WTC11 (cell line): ENCODE measurements at regions not wholly inside any gene's neighbourhood (a gene's known extent, or its start where the extent isn't known, plus 50 kb on each side); places are given as distances from the start of the nearest gene placed in this dataset.

Experiments used
- ATAC-seq: fragments of 200-7000 bp; cut with Tn5 transposase; 2 replicates; pipeline ENCODE4 v1.10.0; 2021; ENCODE audit warnings: mild to moderate bottlenecking, moderate library complexity
- CTCF ChIA-PET: fragments of 300-600 bp; sonication (Branson Sonifier 250); formaldehyde crosslinking; loops from one replicate; lab custom pipeline; 2021; ENCODE audit warnings: antibody characterized with exemption; lab: Charles Lee
- POLR2A ChIA-PET: fragments of 350-600 bp; sonication (Branson Sonifier 250); formaldehyde crosslinking; loops from one replicate; lab custom pipeline; 2021; ENCODE audit warnings: antibody characterized with exemption; lab: Charles Lee
- DNase-seq: peaks from one replicate; pipeline ENCODE4 v3.0.0; 2021; ENCODE audit warnings: low spot score
- H3K27ac Mint-ChIP-seq: 2 replicates; pipeline ENCODE4 v1.8.0; 2021; ENCODE audit warnings: mixed read lengths
- H3K27me3 Mint-ChIP-seq: 2 replicates; pipeline ENCODE4 v1.8.0; 2021; ENCODE audit warnings: low read depth, mild to moderate bottlenecking, moderate library complexity, mixed read lengths
- H3K36me3 Mint-ChIP-seq: 2 replicates; pipeline ENCODE4 v1.8.0; 2021; ENCODE audit warnings: mixed read lengths
- H3K4me1 Mint-ChIP-seq: 2 replicates; pipeline ENCODE4 v1.8.0; 2022; ENCODE audit warnings: mixed read lengths
- H3K4me3 Mint-ChIP-seq: 2 replicates; pipeline ENCODE4 v1.8.0; 2021; ENCODE audit warnings: mild to moderate bottlenecking, moderate library complexity, mixed read lengths
- H3K9me3 Mint-ChIP-seq: 2 replicates; pipeline ENCODE4 v1.8.0; 2021; ENCODE audit warnings: mixed read lengths
- AR ChIP-seq: fragments of 250-450 bp; sonication (Bioruptor Pico); IDR thresholded peaks from 2 replicates; pipeline ENCODE4 v1.9.0; 2021; ENCODE audit warnings: mild to moderate bottlenecking
- ERG ChIP-seq: fragments of 250-450 bp; sonication (Bioruptor Pico); IDR thresholded peaks from 2 replicates; pipeline ENCODE4 v1.8.0; 2021; ENCODE audit warnings: mild to moderate bottlenecking
- ETV6 ChIP-seq: sonication (generic); formaldehyde crosslinking; IDR thresholded peaks from 2 replicates; pipeline ENCODE4 v1.8.1; 2022; ENCODE audit warnings: mild to moderate bottlenecking, missing genetic modification reagents
- FOXP4 ChIP-seq: sonication (generic); formaldehyde crosslinking; IDR thresholded peaks from 2 replicates; pipeline ENCODE4 v1.8.0; 2022; ENCODE audit warnings: mild to moderate bottlenecking, missing genetic modification reagents
- GRHL2 ChIP-seq: fragments of 250-450 bp; sonication (Bioruptor Pico); IDR thresholded peaks from 2 replicates; pipeline ENCODE4 v1.8.0; 2022; ENCODE audit warnings: mild to moderate bottlenecking, moderate library complexity; ENCODE audit not compliant: insufficient replicate concordance, severe bottlenecking
- HMGXB4 ChIP-seq: sonication (generic); formaldehyde crosslinking; IDR thresholded peaks from 2 replicates; pipeline ENCODE4 v1.8.1; 2023; ENCODE audit warnings: mild to moderate bottlenecking, moderate library complexity, missing genetic modification reagents
- JAZF1 ChIP-seq: fragments of 250-450 bp; sonication (Bioruptor Pico); IDR thresholded peaks from 2 replicates; pipeline ENCODE4 v1.9.0; 2021; ENCODE audit warnings: moderate library complexity, mild to moderate bottlenecking, inconsistent platforms
- NFATC4 ChIP-seq: fragments of 250-450 bp; sonication (Bioruptor Pico); IDR thresholded peaks from 2 replicates; pipeline ENCODE4 v1.9.0; 2021; ENCODE audit warnings: mild to moderate bottlenecking
- OVOL2 ChIP-seq: fragments of 250-450 bp; sonication (Bioruptor Pico); IDR thresholded peaks from 2 replicates; pipeline ENCODE4 v1.9.0; 2021; ENCODE audit warnings: mild to moderate bottlenecking, borderline replicate concordance
- TEAD1 ChIP-seq: sonication (generic); formaldehyde crosslinking; IDR thresholded peaks from 2 replicates; pipeline ENCODE4 v1.8.0; 2022; ENCODE audit warnings: mild to moderate bottlenecking, missing genetic modification reagents
- ZNF232 ChIP-seq: sonication (generic); formaldehyde crosslinking; IDR thresholded peaks from 2 replicates; pipeline ENCODE4 v1.8.0; 2022; ENCODE audit warnings: mild to moderate bottlenecking, missing genetic modification reagents
- ZNF317 ChIP-seq: sonication (generic); formaldehyde crosslinking; IDR thresholded peaks from 2 replicates; pipeline ENCODE4 v1.8.1; 2023; ENCODE audit warnings: low read depth, mild to moderate bottlenecking, moderate library complexity, missing genetic modification reagents, borderline replicate concordance
- ZNF423 ChIP-seq: fragments of 250-450 bp; sonication (Bioruptor Pico); IDR thresholded peaks from 2 replicates; pipeline ENCODE4 v2.1.2; 2022; ENCODE audit warnings: mild to moderate bottlenecking, moderate library complexity
- ZNF532 ChIP-seq: fragments of 250-450 bp; sonication (Bioruptor Pico); IDR thresholded peaks from 2 replicates; pipeline ENCODE4 v1.9.0; 2021; ENCODE audit warnings: mild to moderate bottlenecking, borderline replicate concordance

GRCh38 chr2:208798698-208799097, 392.1 kb downstream of the PTH2R start:
- Mint-ChIP-seq H3K9me3 (peaks cover 28% of the 10 kb centered on the region), H3K27me3 (peaks cover 2% of the 10 kb centered on the region; the same call in 1 of the 2 replicates), H3K4me1 (peaks cover 16% of the 10 kb centered on the region), H3K4me3 (no peak overlapping the region), H3K27ac (no peak overlapping the region), H3K36me3 (peaks cover 21% of the 10 kb centered on the region)
- ChIA-PET CTCF (interaction anchor here (1.2 to 1.5 kb wide), 2 partner anchors 332 to 532 kb away, joined by 3 read pairs; no protein-coding TSS in a partner anchor), POLR2A (no interaction called here)
- DNase-seq, result no peak
- TF ChIP-seq ZNF423 (no peak), ZNF232 (CRISPR knock-in tag) (no peak), HMGXB4 (CRISPR knock-in tag) (no peak), ERG (CRISPR knock-in tag) (no peak), TEAD1 (no peak), JAZF1 (CRISPR knock-in tag) (no peak), OVOL2 (CRISPR knock-in tag) (no peak), ZNF532 (CRISPR knock-in tag) (no peak), GRHL2 (no peak), FOXP4 (CRISPR knock-in tag) (no peak), NFATC4 (CRISPR knock-in tag) (no peak), ETV6 (CRISPR knock-in tag) (no peak), ZNF317 (CRISPR knock-in tag) (no peak), AR (CRISPR knock-in tag) (no peak)
- ATAC-seq, result no peak
